ENCODE measurements at regions not wholly inside any gene's neighbourhood (a gene's known extent, or its start where the extent isn't known, plus 50 kb on each side); places are given as distances from the start of the nearest gene placed in this dataset.

DNA sequence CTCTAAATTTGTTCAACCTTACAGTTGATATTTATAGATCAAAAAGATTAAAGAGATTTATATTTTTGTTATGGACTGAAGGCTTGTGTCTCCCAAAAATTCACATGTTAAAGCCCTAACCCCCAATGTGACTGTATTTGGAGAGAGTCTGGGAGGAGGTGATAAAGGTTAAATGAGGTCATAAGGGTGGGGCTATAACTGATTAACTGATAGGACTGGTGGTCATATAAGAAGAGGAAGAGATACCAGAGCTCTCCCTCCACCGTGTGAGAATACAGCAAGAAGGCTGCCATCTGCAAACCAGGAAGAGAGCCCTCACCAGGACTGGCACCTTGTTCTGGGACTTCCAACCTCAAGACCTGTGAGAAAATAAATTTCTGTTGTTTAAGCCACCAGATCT lies 264.3 kb downstream of the ENC1 start:
- TF ChIP-seq IKZF2 (IDR thresholded peaks at IDR 0.05) (no peak), TCF12 (IDR thresholded peaks at IDR 0.05; ENCODE audit: low read depth, low read length) (no peak), EZH2 (IDR thresholded peaks at IDR 0.05; ENCODE audit: borderline replicate concordance, control insufficient read depth, low read depth, low read length) (no peak)
- TF ChIP-seq, protein P1, sequence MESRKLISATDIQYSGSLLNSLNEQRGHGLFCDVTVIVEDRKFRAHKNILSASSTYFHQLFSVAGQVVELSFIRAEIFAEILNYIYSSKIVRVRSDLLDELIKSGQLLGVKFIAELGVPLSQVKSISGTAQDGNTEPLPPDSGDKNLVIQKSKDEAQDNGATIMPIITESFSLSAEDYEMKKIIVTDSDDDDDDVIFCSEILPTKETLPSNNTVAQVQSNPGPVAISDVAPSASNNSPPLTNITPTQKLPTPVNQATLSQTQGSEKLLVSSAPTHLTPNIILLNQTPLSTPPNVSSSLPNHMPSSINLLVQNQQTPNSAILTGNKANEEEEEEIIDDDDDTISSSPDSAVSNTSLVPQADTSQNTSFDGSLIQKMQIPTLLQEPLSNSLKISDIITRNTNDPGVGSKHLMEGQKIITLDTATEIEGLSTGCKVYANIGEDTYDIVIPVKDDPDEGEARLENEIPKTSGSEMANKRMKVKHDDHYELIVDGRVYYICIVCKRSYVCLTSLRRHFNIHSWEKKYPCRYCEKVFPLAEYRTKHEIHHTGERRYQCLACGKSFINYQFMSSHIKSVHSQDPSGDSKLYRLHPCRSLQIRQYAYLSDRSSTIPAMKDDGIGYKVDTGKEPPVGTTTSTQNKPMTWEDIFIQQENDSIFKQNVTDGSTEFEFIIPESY (IDR thresholded peaks at IDR 0.05) = no peak
- TF ChIP-seq, protein P2, sequence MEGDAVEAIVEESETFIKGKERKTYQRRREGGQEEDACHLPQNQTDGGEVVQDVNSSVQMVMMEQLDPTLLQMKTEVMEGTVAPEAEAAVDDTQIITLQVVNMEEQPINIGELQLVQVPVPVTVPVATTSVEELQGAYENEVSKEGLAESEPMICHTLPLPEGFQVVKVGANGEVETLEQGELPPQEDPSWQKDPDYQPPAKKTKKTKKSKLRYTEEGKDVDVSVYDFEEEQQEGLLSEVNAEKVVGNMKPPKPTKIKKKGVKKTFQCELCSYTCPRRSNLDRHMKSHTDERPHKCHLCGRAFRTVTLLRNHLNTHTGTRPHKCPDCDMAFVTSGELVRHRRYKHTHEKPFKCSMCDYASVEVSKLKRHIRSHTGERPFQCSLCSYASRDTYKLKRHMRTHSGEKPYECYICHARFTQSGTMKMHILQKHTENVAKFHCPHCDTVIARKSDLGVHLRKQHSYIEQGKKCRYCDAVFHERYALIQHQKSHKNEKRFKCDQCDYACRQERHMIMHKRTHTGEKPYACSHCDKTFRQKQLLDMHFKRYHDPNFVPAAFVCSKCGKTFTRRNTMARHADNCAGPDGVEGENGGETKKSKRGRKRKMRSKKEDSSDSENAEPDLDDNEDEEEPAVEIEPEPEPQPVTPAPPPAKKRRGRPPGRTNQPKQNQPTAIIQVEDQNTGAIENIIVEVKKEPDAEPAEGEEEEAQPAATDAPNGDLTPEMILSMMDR (IDR thresholded peaks at IDR 0.05 in 2 of 3, conservative IDR thresholded peaks at IDR 0.05 in 1 of 3; ENCODE audit: control insufficient read depth in 2 of 3, extremely low read depth in 1 of 3, insufficient read depth in 1 of 3, low read depth in 3 of 3, low read length in 3 of 3) = no peak
